HG03575 (cell line): ENCODE measurements at regions not wholly inside any gene's neighbourhood (a gene's known extent, or its start where the extent isn't known, plus 50 kb on each side); places are given as distances from the start of the nearest gene placed in this dataset.
"Not testable (repeated sequence)": the region's sequence is repeated elsewhere in the genome, so short reads cannot be mapped to it uniquely, and the experiment has no call there.

Experiments used
- ATAC-seq: cut with Tn5 transposase; IDR thresholded peaks from one replicate; pipeline ENCODE4 v1.9.1; 2021; ENCODE audit not compliant: unreplicated experiment, insufficient number of reproducible peaks, low FRiP score; ENCODE audit errors: extremely low read depth

GRCh38 chr4:181105487-181105886 lies 1137.7 kb upstream of the TENM3 start:
- no peak for ATAC-seq

DNA sequence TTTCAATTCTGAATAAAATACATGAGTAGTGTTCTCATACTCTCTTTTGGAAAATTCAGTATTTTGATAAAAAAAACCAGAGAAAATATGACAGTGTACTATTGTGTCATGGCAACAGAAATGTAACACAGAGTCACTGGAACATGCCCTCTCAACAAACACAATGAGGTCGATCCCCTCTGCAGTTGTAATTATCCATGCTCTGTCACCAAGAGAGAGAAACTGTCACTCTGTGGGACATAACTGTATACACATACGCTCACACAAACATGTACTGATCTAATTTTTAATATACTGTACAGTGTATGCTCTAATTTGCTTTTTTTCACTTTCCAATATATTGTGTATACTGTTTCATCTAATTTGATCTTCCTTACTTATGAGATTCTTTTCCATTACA lies 1136.8 kb upstream of the TENM3 start:
- no peak for ATAC-seq

GRCh38 chr4:181108237-181108636 lies 1135.0 kb upstream of the TENM3 start:
- no peak for ATAC-seq

DNA sequence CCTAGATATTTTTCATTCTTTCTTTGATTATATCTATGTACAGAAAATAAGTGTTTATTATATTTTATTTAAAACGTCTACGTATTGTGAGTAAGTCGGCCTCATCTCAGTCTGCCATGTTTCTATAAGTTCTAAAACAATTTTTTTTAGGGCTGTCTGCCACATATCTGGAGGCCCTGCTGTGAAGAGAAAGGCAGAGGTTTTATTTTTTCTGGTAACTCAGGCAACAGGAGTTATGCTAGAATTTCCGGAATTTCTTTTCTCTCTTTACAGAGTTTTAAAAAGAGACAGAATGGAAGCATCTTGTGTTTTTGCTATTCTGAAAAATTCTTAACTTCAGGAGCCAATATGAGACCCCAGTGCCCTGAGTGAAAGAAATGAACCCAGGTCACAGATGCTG lies 1124.0 kb upstream of the TENM3 start:
- ATAC-seq, result no peak

- no peak for ATAC-seq
Observed at GRCh38 chr4:181121733-181122132, 1121.5 kb upstream of the TENM3 start.

GRCh38 chr4:181127171-181127570 lies 1116.0 kb upstream of the TENM3 start:
- no peak for ATAC-seq

DNA sequence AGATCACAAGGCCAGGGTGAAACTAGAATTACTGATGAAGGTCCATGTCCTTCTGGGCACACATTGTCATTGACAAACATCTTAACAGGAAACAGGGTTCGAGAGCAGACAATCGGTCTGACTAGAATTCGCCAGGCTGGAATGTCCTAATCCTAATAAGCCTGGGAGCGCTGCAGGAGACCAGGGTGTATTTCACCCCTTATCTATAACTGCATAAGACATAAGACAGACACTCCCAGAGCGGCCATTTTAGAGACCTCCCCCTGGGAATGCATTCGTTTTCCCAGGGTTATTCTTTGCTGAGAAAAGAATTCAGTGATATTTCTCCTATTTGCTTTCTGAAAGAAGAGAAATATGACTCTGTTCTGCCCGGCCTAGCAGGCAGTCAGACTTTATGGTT lies 1112.9 kb upstream of the TENM3 start:
- ATAC-seq, result not testable (repeated sequence)

DNA sequence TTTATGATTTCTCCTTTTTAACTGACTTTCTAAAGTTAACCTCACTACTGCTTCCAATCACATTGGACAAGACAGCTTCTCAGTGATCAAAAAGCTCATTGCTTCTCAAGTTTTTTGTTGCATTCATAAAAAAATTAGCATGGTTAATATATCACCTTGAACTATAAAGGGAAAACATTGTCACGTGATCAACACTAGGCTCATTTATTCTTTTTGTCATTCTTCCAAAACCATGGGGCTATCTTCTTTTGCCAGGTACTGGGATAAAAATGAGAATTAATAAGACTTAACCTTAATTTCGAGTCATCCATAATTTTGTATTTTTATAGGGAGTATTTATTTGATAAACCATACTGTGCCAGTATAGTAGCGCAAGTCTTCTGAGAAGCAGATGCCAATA lies 1105.9 kb upstream of the TENM3 start:
- ATAC-seq, result no peak

GRCh38 chr4:181138116-181138515 lies 1105.1 kb upstream of the TENM3 start:
- no peak for ATAC-seq

DNA sequence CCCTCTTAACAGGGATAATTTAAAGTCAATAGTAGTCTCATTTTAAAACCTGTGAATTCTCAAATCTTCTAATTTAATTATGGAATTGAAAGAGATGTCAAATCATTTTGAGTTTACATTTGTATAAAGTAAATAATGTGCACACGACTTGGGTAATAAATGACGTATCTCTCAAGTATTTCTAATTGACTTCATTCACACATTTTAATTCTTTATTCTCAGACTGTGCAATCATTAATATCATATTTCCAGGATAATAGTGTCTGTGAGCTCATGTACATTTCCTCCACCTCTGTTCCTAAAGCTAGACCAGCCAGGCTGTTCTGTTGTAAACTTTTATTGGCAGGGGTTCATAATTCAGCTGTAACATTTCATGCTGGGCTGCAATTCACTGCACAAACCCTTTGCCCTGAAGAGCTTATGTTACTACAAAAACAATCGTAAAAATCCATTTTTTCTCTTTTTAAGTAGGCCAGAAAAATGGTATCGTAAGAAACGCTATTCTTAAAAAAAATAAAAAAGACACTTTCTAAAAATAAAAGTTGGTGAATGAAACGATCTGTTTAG lies 1103.1 kb upstream of the TENM3 start:
- no peak for ATAC-seq

GRCh38 chr4:181143250-181143854 lies 1099.8 kb upstream of the TENM3 start:
- ATAC-seq, result no peak

- ATAC-seq, result no peak
Observed at GRCh38 chr4:181146051-181146450, 1097.2 kb upstream of the TENM3 start.

DNA sequence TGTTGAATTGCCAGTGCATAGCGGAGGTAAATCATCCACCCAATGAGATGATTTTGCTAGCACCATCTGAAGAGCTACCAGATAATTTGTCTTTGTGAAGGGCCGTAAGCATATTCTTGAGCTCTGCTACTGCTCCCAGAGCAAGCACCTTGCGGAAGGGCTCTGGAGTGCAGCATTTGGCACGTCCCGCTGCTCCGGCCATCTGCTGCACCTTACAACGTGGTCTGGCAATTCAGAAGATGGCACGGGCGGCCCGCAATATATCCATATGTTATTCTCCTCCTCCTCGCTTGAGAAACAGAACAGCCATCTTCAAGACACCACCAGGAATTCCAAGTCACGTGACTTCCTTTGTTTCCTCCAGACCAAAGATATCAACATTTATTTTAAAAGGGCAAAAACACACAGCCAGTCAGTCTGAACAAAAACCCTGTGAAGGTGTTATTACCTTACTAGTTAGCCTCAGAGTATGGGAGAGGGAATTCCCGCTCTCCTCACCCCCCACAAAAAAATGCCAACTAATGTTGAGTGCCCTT lies 1095.7 kb upstream of the TENM3 start:
- ATAC-seq, result no peak

GRCh38 chr4:181148470-181148869 lies 1094.7 kb upstream of the TENM3 start:
- no peak for ATAC-seq

DNA sequence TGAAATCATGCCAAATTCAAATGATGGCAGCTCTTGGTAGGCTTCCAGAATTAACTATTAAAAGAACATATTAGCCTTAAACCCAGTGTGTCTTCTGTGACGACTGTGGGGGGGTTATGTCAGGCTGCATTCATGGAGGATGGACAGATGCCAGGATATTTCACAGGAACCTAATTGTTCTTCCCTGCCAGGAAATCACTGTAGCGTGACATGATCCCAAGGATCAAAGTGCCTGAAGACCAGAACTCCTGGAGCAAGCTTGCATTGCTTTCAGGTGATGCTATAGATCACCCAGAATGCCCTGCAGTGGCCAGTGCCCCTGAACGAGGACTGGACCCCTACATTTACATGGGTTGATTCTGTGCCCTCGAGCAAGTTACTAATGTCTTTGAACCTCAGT lies 1093.0 kb upstream of the TENM3 start:
- ATAC-seq, result no peak

- ATAC-seq, result no peak
Observed at GRCh38 chr4:181151856-181152255, 1091.3 kb upstream of the TENM3 start.

DNA sequence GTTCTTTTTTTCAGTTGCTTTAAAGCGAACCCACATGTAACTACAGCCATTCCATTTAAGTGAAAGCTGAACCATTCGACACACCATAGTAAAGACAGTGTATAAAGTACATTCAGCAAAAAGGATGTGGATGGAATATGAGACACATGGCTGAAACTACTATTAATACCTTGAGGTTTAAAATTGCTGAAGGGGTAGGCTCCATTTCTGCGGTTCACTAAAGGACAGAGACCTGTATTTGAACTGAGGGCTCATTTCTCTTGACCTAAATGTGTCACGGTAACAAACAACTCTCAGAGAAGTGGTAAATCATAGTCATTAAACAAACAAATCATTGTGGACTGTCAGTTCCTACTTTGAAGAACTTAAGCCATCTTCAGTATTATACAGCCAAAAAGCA lies 1085.6 kb upstream of the TENM3 start:
- ATAC-seq, result no peak

- no peak for ATAC-seq
Observed at GRCh38 chr4:181158971-181159370, 1084.2 kb upstream of the TENM3 start.

DNA sequence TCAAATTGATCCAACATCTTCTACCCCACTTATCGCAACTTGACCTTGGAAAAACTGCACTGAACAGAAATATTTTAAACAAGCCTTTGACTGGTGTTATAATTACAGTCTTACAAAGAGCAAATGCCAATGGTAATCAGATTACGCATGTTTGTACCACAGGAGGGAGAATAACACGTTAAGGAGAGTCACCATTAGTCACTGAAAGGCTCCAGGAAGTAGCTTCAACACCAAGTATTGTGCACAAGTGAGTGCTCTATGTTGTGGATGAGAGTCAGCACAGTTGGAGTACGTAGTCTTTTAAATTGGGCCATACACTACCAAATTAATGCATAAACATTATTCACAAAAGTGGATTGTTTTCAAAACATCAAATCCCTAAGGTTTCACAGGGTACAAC lies 1081.5 kb upstream of the TENM3 start:
- ATAC-seq, result no peak

DNA sequence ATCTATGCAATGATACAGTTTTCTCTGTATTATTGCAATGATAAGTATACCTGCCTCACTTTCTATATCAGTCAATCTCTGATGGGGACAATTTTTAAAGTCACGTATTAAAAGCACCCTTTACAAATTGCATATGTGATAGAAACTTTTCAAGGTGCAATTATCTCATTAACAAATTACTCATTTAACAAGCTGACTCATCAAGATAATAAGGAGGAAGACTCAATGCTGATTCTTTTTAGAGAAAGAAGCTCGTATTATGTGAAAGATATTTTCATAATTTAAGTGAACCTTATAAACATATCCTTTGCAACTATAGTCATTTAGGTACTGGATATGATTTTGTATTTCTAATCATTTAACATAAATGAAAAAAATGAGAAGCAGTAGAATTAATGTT lies 1080.9 kb upstream of the TENM3 start:
- no peak for ATAC-seq

DNA sequence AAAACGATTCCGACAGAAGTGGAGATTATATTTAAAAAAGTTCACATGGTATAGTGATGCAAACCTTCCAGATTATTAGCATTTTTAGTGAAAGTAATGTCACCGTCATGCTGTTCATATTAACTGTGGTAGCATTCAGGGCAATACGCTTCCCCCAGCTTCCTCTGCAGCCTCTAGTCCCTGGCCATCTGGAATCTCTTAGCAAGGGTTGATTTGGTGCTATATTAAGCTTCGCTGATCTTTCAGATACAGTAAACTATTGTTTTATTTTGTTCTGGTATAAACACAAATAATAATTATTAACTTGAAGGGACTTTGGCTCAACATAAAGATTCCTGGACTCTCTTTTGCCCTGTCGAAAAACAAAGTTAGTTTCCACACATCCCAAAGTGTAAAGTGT lies 1080.5 kb upstream of the TENM3 start:
- ATAC-seq, result no peak
